HEK293T (cell line): ENCODE measurements at regions not wholly inside any gene's neighbourhood (a gene's known extent, or its start where the extent isn't known, plus 50 kb on each side); places are given as distances from the start of the nearest gene placed in this dataset.
"Not testable (repeated sequence)": the region's sequence is repeated elsewhere in the genome, so short reads cannot be mapped to it uniquely, and the experiment has no call there.

Experiments
- ARNT ChIP-seq: fragments of 450-650 bp; IDR thresholded peaks from 2 replicates; pipeline ENCODE4 v1.6.1; 2017; ENCODE audit warnings: mild to moderate bottlenecking
- FOXM1 ChIP-seq: fragments of 450-650 bp; IDR thresholded peaks from 2 replicates; pipeline ENCODE4 v1.6.1; 2017; ENCODE audit warnings: mild to moderate bottlenecking, borderline replicate concordance

DNA sequence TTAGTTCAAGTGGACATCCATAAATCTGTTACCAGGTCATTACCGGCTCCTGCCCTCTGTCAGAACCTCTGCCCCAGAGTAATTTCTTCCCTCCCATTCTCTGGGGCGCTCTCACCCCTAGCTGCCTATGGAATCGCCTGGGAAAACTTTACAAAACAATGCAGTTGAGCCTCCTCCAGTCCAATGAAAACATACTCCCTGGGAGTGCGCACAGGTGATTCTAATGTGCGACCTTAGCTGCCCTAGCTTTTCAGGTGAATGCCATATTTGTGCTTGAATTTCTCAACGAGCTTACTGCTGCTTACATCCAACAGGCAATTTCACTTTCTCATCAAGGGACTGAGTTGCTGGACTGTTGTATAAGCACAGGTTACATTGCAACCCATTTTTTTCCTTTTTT is 230.7 kb downstream of the NPIPA7 start:
- not testable (repeated sequence) for TF ChIP-seq FOXM1, ARNT
